GM12892 (cell line): ENCODE measurements at regions not wholly inside any gene's neighbourhood (a gene's known extent, or its start where the extent isn't known, plus 50 kb on each side); places are given as distances from the start of the nearest gene placed in this dataset.

Experiments
- POLR2A ChIP-seq: IDR thresholded peaks from 2 replicates; pipeline ENCODE4 v1.6.1; 2011; ENCODE audit warnings: low read depth, low read length, control low read depth
- TAF1 ChIP-seq: IDR thresholded peaks from 2 replicates; pipeline ENCODE4 v1.6.1; 2011; ENCODE audit warnings: low read depth, mild to moderate bottlenecking, control low read depth, low read length, borderline replicate concordance

DNA sequence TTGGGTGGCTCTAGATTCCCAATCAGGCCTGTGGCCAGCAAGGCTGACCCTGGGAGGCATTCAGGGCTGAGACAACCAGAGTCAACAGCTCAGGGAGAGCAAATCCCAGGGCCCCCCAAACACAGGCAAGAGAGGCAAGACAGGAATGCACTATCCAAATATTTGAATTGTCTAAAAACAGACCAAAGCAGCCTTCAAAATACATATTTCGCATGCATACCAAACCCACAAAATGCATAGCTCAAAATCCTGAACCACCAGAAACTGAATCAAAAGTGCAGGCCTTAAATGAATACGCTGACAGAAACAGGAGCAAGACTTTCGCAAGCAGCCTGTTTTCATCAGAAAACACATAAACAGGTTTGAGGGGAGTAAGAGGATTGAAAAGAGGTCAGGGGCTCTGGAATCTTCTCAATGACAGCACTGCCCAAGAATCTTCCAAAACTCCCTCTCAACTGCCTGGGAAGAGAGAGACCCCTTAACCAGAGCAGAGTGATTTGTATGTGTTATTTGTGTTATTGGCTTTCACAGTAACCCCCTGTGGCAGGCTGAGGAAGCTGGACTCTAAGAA, 213.6 kb upstream of the CDH5 start:
- no peak for TF ChIP-seq POLR2A
- TF ChIP-seq TAF1 = no peak
